ENCODE measurements at regions not wholly inside any gene's neighbourhood (a gene's known extent, or its start where the extent isn't known, plus 50 kb on each side); places are given as distances from the start of the nearest gene placed in this dataset.

GRCh38 chr7:94252124-94252523 is 142.6 kb upstream of the COL1A2 start:
- Histone ChIP-seq H3K36me3 (replicated peaks) (no peaks in the 10 kb centered on the region), H3K27me3 (replicated peaks) (no peaks in the 10 kb centered on the region), H3K27ac (no peak overlapping the region), H3K4me3 (ENCODE audit: low read depth, low read length) (no peak overlapping the region)
- no peak for TF ChIP-seq CTCF (IDR thresholded peaks at IDR 0.05; ENCODE audit: low read depth, low read length, missing control alignments)
- in situ Hi-C loops (cut with HindIII; ENCODE audit: low pct_ligation_motif_present, low sequenced_read_pairs), result no loop called here
- no peak for DNase-seq

GRCh38 chr7:94252971-94253370 is 141.7 kb upstream of the COL1A2 start:
- H3K36me3 ChIP-seq (replicated peaks), result no peaks in the 10 kb centered on the region
- in situ Hi-C loops (cut with HindIII; ENCODE audit: low pct_ligation_motif_present, low sequenced_read_pairs), result no loop called here
- no peak for DNase-seq
- H3K4me3 ChIP-seq (ENCODE audit: low read depth, low read length), result no peak overlapping the region
- TF ChIP-seq CTCF (IDR thresholded peaks at IDR 0.05; ENCODE audit: low read depth, low read length, missing control alignments), result no peak
- no peaks in the 10 kb centered on the region for H3K27me3 ChIP-seq (replicated peaks)
- no peak overlapping the region for H3K27ac ChIP-seq

- H3K4me3 ChIP-seq (ENCODE audit: low read depth, low read length), result no peak overlapping the region
- H3K27me3 ChIP-seq (replicated peaks), result no peaks in the 10 kb centered on the region
- no peak overlapping the region for H3K27ac ChIP-seq
- no peak for DNase-seq
- no peaks in the 10 kb centered on the region for H3K36me3 ChIP-seq (replicated peaks)
- in situ Hi-C loops (cut with HindIII; ENCODE audit: low pct_ligation_motif_present, low sequenced_read_pairs), result no loop called here
- no peak for TF ChIP-seq CTCF (IDR thresholded peaks at IDR 0.05; ENCODE audit: low read depth, low read length, missing control alignments)
Observed at GRCh38 chr7:94253686-94254085, 141.0 kb upstream of the COL1A2 start.

GRCh38 chr7:94258418-94259300 is 136.0 kb upstream of the COL1A2 start:
- no peaks in the 10 kb centered on the region for H3K27me3 ChIP-seq (replicated peaks)
- in situ Hi-C loops (cut with HindIII; ENCODE audit: low pct_ligation_motif_present, low sequenced_read_pairs), result no loop called here
- H3K27ac ChIP-seq, result no peak overlapping the region
- H3K4me3 ChIP-seq (ENCODE audit: low read depth, low read length), result no peak overlapping the region
- DNase-seq, result no peak
- no peaks in the 10 kb centered on the region for H3K36me3 ChIP-seq (replicated peaks)
- no peak for TF ChIP-seq CTCF (IDR thresholded peaks at IDR 0.05; ENCODE audit: low read depth, low read length, missing control alignments)

- TF ChIP-seq CTCF (IDR thresholded peaks at IDR 0.05; ENCODE audit: low read depth, low read length, missing control alignments), result no peak
Observed at GRCh38 chr7:94261067-94261466, 133.6 kb upstream of the COL1A2 start.

GRCh38 chr7:94264756-94265155 is 129.9 kb upstream of the COL1A2 start:
- Histone ChIP-seq H3K27ac (no peak overlapping the region), H3K4me3 (ENCODE audit: low read depth, low read length) (no peak overlapping the region), H3K36me3 (replicated peaks) (no peaks in the 10 kb centered on the region), H3K27me3 (replicated peaks) (no peaks in the 10 kb centered on the region)
- in situ Hi-C loops (cut with HindIII; ENCODE audit: low pct_ligation_motif_present, low sequenced_read_pairs), result no loop called here
- no peak for DNase-seq
- no peak for TF ChIP-seq CTCF (IDR thresholded peaks at IDR 0.05; ENCODE audit: low read depth, low read length, missing control alignments)

More at GRCh38 chr7:94261067-94261466, 133.6 kb upstream of the COL1A2 start:
- H3K4me3 ChIP-seq (ENCODE audit: low read depth, low read length), result no peak overlapping the region
- in situ Hi-C loops (cut with HindIII; ENCODE audit: low pct_ligation_motif_present, low sequenced_read_pairs), result no loop called here
- DNase-seq, result no peak
- H3K36me3 ChIP-seq (replicated peaks), result no peaks in the 10 kb centered on the region
- no peaks in the 10 kb centered on the region for H3K27me3 ChIP-seq (replicated peaks)
- H3K27ac ChIP-seq, result no peak overlapping the region

Data from brain microvascular endothelial cell (primary cell).